ENCODE measurements at regions not wholly inside any gene's neighbourhood (a gene's known extent, or its start where the extent isn't known, plus 50 kb on each side); places are given as distances from the start of the nearest gene placed in this dataset.

GRCh38 chr10:6788731-6789130 is 208.7 kb upstream of the PRKCQ start (continued):
- no peak for TF ChIP-seq GTF2A2 (tag; IDR thresholded peaks at IDR 0.05)
- TF ChIP-seq NR0B1 (IDR thresholded peaks at IDR 0.05; ENCODE audit: partially characterized antibody) = no peak
- no peak for TF ChIP-seq RBM15 (IDR thresholded peaks at IDR 0.05; ENCODE audit: insufficient read depth, low read length)

- H3K9me3 ChIP-seq (replicated peaks; ENCODE audit: control insufficient read depth, insufficient read depth, low read depth, low read length) = no peaks in the 10 kb centered on the region
- WGBS (ENCODE audit: insufficient coverage, low coverage, missing lambda C conversion rate) = 0% methylated on average over 5 of the region's 5 CpGs
- H3K79me2 ChIP-seq (ENCODE audit: control insufficient read depth, insufficient read depth, low read length) = no peaks in the 10 kb centered on the region
- no peak overlapping the region for H2AFZ ChIP-seq (ENCODE audit: low read depth, low read length)
- no peaks in the 10 kb centered on the region for H3K36me3 ChIP-seq (ENCODE audit: control insufficient read depth, insufficient read depth, low read length)
- no TSS peak for BruUV-seq (replicated peaks)
- no peak overlapping the region for H3K4me2 ChIP-seq (ENCODE audit: insufficient read depth, low read length)
- H4K20me1 ChIP-seq (replicated peaks; ENCODE audit: control insufficient read depth, insufficient read depth, low read length) = no peaks in the 10 kb centered on the region
- H3K4me3 ChIP-seq = no peak overlapping the region
- H3K27ac ChIP-seq (ENCODE audit: extremely low read depth, low read depth, low read length) = no peak overlapping the region
- TF ChIP-seq GTF2B (IDR thresholded peaks at IDR 0.05; ENCODE audit: extremely low read depth, insufficient read length) = no peak
- no peak for TF ChIP-seq NR0B1 (IDR thresholded peaks at IDR 0.05; ENCODE audit: partially characterized antibody)
- TF ChIP-seq MYBL2 (IDR thresholded peaks at IDR 0.05; ENCODE audit: low read depth) = no peak
- no peak for TF ChIP-seq MYBL2 (CRISPR knock-in tag; IDR thresholded peaks at IDR 0.05; ENCODE audit: borderline replicate concordance)
- TF ChIP-seq PHB (CRISPR knock-in tag; IDR thresholded peaks at IDR 0.05) = no peak
- TF ChIP-seq ZNF57 (CRISPR knock-in tag; IDR thresholded peaks at IDR 0.05) = no peak
- TF ChIP-seq CSDE1 (IDR thresholded peaks at IDR 0.05) = no peak
- no peak for TF ChIP-seq MIER1 (IDR thresholded peaks at IDR 0.05; ENCODE audit: low read depth)
- TF ChIP-seq MNT (conservative IDR thresholded peaks at IDR 0.05) = no peak
- no peaks in the 10 kb centered on the region for H3K4me1 ChIP-seq (replicated peaks in 1 of 2; ENCODE audit: control insufficient read depth in 2 of 2, insufficient read depth in 2 of 2, low read length in 2 of 2)
- H3K9ac ChIP-seq (ENCODE audit: insufficient read depth in 1 of 2, low read depth in 2 of 2, low read length in 2 of 2) = no peak overlapping the region
- H3K27me3 ChIP-seq (ENCODE audit: control insufficient read depth in 2 of 2, insufficient read depth in 2 of 2, low read length in 2 of 2) = peaks cover 11 to 19% of the 10 kb centered on the region in 2 experiments; a peak in 4 of 5 replicates
- ATAC-seq (no peak), FAIRE-seq (no peak), DNase-seq (ENCODE audit: extremely low read depth in 1 of 4, low spot score in 3 of 4) (no peak)
- H3K9me1 ChIP-seq (ENCODE audit: control insufficient read depth, insufficient read depth, low read length) = no peaks in the 10 kb centered on the region
- in situ Hi-C loops (cut with MboI) (no loop called here), intact Hi-C loops (cut with micrococcal nuclease) (no loop called here)
- ChIA-PET CTCF (ENCODE audit: low intra/inter-chr PET ratio) (no interaction called here), POLR2A (interaction anchor here (0.8 kb wide), 1 partner anchor 225 kb away, joined by 3 read pairs; no protein-coding TSS in a partner anchor)
Measured at GRCh38 chr10:6788231-6788630, 208.2 kb upstream of the PRKCQ start.
